PC-3 (cell line): ENCODE measurements at regions not wholly inside any gene's neighbourhood (a gene's known extent, or its start where the extent isn't known, plus 50 kb on each side); places are given as distances from the start of the nearest gene placed in this dataset.

Experiments used
- ATAC-seq: fragments of 200-7000 bp; cut with Tn5 transposase; 2 replicates; pipeline ENCODE4 v1.9.1; 2020; ENCODE audit warnings: mild to moderate bottlenecking, moderate library complexity
- BruUV-seq: library from RNA; stranded (reverse); fragments of 400-500 nt; replicated peaks from 2 replicates; lab custom pipeline; 2021; lab: Mats Ljungman, UMichigan
- CTCF ChIA-PET: fragments of 300-600 bp; sonication (Branson Sonifier 250); formaldehyde crosslinking; loops from one replicate; lab custom pipeline; 2022; ENCODE audit warnings: antibody characterized with exemption; lab: Charles Lee
- POLR2A ChIA-PET: fragments of 300-600 bp; sonication (Branson Sonifier 250); formaldehyde crosslinking; loops from one replicate; lab custom pipeline; 2022; ENCODE audit warnings: antibody characterized with exemption; ENCODE audit not compliant: unreplicated experiment; lab: Charles Lee
- DNase-seq: peaks from one replicate; pipeline ENCODE4 v3.0.0-alpha.2; 2015
- H2AFZ ChIP-seq: fragments of 300-600 bp; sonication (generic); 2 replicates; pipeline ENCODE4 v1.6.0; 2016; ENCODE audit warnings: antibody characterized with exemption, low read length
- H3F3A ChIP-seq: fragments of 300-600 bp; sonication (generic); one replicate; pipeline ENCODE4 v1.6.0; 2017; ENCODE audit warnings: antibody characterized with exemption, low read length, control low read depth, mild to moderate bottlenecking; ENCODE audit not compliant: unreplicated experiment
- H3K27ac ChIP-seq: fragments of 300-600 bp; sonication (generic); 2 replicates; pipeline ENCODE4 v1.5.1; 2016; ENCODE audit warnings: mild to moderate bottlenecking, low read length
- H3K27me3 ChIP-seq: fragments of 300-600 bp; sonication (generic); 2 replicates; pipeline ENCODE4 v1.6.1; 2016; ENCODE audit warnings: low read length, mixed read lengths
- H3K36me3 ChIP-seq: fragments of 300-600 bp; sonication (generic); 2 replicates; pipeline ENCODE4 v1.6.1; 2016; ENCODE audit warnings: low read depth, mixed run types, low read length, mixed read lengths
- H3K4me1 ChIP-seq: fragments of 300-600 bp; sonication (generic); 2 replicates; pipeline ENCODE4 v1.5.1; 2016; ENCODE audit warnings: low read length; ENCODE audit not compliant: insufficient read depth
- H3K4me2 ChIP-seq: fragments of 300-600 bp; sonication (generic); 2 replicates; pipeline ENCODE4 v1.6.0; 2016; ENCODE audit warnings: low read length
- H3K4me3 ChIP-seq: fragments of 300-600 bp; sonication (generic); 2 replicates; pipeline ENCODE4 v1.5.1; 2016; ENCODE audit warnings: mild to moderate bottlenecking, low read length, mixed read lengths
- H3K79me2 ChIP-seq: fragments of 300-600 bp; sonication (generic); 2 replicates; pipeline ENCODE4 v1.6.1; 2017; ENCODE audit warnings: low read length, mixed read lengths
- H3K9ac ChIP-seq: fragments of 300-600 bp; sonication (generic); 2 replicates; pipeline ENCODE4 v1.6.0; 2016; ENCODE audit warnings: mild to moderate bottlenecking, low read length
- H3K9me2 ChIP-seq: fragments of 300-600 bp; sonication (generic); replicated peaks from 2 replicates; pipeline ENCODE4 v1.6.1; 2016; ENCODE audit warnings: mixed run types, low read length, mixed read lengths
- H3K9me3 ChIP-seq: fragments of 300-600 bp; sonication (generic); 2 replicates; pipeline ENCODE4 v1.6.1; 2016; ENCODE audit warnings: low read length, mixed read lengths
- H4K20me1 ChIP-seq: fragments of 300-600 bp; sonication (generic); 2 replicates; pipeline ENCODE4 v1.6.1; 2016; ENCODE audit warnings: low read length, mixed read lengths
- EZH2 ChIP-seq: fragments of 300-600 bp; sonication (generic); IDR thresholded peaks from one replicate; pipeline ENCODE4 v1.6.1; 2017; ENCODE audit warnings: antibody characterized with exemption, mild to moderate bottlenecking, low read length; ENCODE audit not compliant: unreplicated experiment
- EZH2phosphoT487 ChIP-seq: fragments of 300-600 bp; sonication (generic); IDR thresholded peaks from 2 replicates; pipeline ENCODE4 v1.6.1; 2018; ENCODE audit warnings: mild to moderate bottlenecking, antibody characterized with exemption, low read length, borderline replicate concordance
- intact Hi-C: fragments of 100-400 bp; cut with micrococcal nuclease; formaldehyde crosslinking; loops from 2 replicates; pipeline ENCODE4 v1.9.0; 2023
- TF ChIP-seq, protein P1 (sequence below): fragments of 300-600 bp; sonication (generic); conservative IDR thresholded peaks from 2 replicates; pipeline ENCODE4 v1.5.1; 2017; ENCODE audit warnings: antibody characterized with exemption, low read depth, mild to moderate bottlenecking, low read length

DNA sequence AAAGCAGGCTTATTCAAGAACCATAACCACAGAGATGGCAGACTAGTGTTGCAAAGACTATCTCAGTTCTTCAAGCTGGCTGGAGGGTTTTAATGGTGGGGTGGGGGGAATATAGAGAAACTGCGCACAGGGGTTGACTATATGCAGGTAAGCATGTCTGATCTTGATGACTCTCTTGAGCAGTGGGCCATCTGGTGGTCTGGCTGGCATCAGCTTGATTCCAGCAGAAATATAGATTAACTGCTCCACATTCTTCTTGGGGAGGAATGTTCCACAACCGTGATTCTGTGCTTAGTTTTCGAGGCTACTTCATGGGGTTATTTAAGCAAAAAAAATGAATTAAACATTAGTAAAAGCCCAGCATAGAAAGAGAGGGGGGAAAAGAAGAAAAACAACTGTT is 158.8 kb upstream of the PGR start:
- Histone ChIP-seq H3K4me2 (no peak overlapping the region), H3K79me2 (no peaks in the 10 kb centered on the region), H3K9ac (no peak overlapping the region), H3K27ac (no peak overlapping the region), H3K9me2 (no peaks in the 10 kb centered on the region), H3K4me3 (no peak overlapping the region), H3K36me3 (no peaks in the 10 kb centered on the region), H3K27me3 (peaks cover 9% of the 10 kb centered on the region; the same call in 1 of the 2 replicates), H2AFZ (no peak overlapping the region), H4K20me1 (no peaks in the 10 kb centered on the region), H3K9me3 (no peaks in the 10 kb centered on the region), H3F3A (no peaks in the 10 kb centered on the region), H3K4me1 (no peaks in the 10 kb centered on the region)
- POLR2A ChIA-PET, result no interaction called here
- ATAC-seq (no peak), DNase-seq (no peak)
- intact Hi-C loops, result no loop called here
- no TSS peak for BruUV-seq
- CTCF ChIA-PET, result no interaction called here
- TF ChIP-seq, protein P1, sequence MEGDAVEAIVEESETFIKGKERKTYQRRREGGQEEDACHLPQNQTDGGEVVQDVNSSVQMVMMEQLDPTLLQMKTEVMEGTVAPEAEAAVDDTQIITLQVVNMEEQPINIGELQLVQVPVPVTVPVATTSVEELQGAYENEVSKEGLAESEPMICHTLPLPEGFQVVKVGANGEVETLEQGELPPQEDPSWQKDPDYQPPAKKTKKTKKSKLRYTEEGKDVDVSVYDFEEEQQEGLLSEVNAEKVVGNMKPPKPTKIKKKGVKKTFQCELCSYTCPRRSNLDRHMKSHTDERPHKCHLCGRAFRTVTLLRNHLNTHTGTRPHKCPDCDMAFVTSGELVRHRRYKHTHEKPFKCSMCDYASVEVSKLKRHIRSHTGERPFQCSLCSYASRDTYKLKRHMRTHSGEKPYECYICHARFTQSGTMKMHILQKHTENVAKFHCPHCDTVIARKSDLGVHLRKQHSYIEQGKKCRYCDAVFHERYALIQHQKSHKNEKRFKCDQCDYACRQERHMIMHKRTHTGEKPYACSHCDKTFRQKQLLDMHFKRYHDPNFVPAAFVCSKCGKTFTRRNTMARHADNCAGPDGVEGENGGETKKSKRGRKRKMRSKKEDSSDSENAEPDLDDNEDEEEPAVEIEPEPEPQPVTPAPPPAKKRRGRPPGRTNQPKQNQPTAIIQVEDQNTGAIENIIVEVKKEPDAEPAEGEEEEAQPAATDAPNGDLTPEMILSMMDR, result no peak
- no peak for TF ChIP-seq EZH2phosphoT487
- no peak for TF ChIP-seq EZH2

DNA sequence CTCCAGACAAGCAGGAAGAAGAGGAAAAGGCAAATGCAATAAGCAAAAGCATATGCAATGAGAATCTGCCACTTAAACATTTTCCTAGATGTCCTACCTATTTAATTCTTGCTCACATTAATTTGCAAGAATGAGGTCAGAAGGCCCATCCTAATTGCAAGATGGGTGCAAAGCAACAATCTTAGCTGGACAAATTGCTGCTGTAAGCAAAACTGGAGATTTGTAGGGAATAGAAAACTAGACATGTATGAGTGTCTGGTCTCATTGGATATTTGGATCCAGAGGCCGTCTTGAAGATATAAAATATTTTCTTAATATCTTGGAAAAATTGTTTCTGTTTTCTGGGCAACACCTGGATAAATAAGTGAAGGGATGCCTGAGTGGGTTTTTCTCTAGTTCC is 150.1 kb upstream of the PGR start:
- CTCF ChIA-PET, result no interaction called here
- POLR2A ChIA-PET, result no interaction called here
- BruUV-seq, result no TSS peak

DNA sequence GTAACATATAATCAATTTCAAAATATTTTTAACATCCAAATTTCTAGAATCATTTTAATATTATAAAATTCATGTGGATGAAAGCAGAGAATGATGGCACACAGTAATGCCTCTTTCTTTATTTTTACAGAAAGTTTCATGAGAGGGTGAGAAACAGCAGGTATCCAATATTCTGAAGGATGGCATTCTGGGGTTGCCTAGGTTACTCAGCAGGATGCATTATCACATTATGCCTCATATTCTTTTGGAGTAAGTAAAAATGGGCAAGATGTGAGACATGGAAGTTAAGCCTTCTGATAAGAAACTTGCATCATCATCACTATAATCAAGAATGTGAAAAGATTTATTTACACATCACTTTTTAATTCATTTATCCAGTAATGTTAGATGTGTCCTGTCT is 148.7 kb upstream of the PGR start:
- H3K36me3 ChIP-seq, result no peaks in the 10 kb centered on the region
- H3K4me3 ChIP-seq, result no peak overlapping the region
- H3K9ac ChIP-seq, result no peak overlapping the region
- H3K4me1 ChIP-seq, result no peaks in the 10 kb centered on the region
- no peaks in the 10 kb centered on the region for H3K9me3 ChIP-seq
- peaks cover 23% of the 10 kb centered on the region for H3K27me3 ChIP-seq
- intact Hi-C loops, result no loop called here
- H3K79me2 ChIP-seq, result no peaks in the 10 kb centered on the region
- CTCF ChIA-PET, result no interaction called here
- no peak overlapping the region for H2AFZ ChIP-seq
- TF ChIP-seq EZH2phosphoT487, result no peak
- TF ChIP-seq, protein P1, result no peak
- no peak for TF ChIP-seq EZH2
- no peak for DNase-seq
- H3K4me2 ChIP-seq, result no peak overlapping the region
- H3K9me2 ChIP-seq, result no peaks in the 10 kb centered on the region
- no peaks in the 10 kb centered on the region for H3F3A ChIP-seq
- no peak overlapping the region for H3K27ac ChIP-seq
- no peaks in the 10 kb centered on the region for H4K20me1 ChIP-seq
- ATAC-seq, result no peak
- BruUV-seq, result no TSS peak
- POLR2A ChIA-PET, result no interaction called here

More for the DNA sequence above, 150.1 kb upstream of the PGR start:
- TF ChIP-seq, protein P1, result no peak
- H3K79me2 ChIP-seq, result no peaks in the 10 kb centered on the region
- H2AFZ ChIP-seq, result no peak overlapping the region
- no peak for DNase-seq
- H3K9ac ChIP-seq, result no peak overlapping the region
- no peak for ATAC-seq
- H3K9me2 ChIP-seq, result no peaks in the 10 kb centered on the region
- H4K20me1 ChIP-seq, result no peaks in the 10 kb centered on the region
- no peaks in the 10 kb centered on the region for H3K4me1 ChIP-seq
- H3F3A ChIP-seq, result no peaks in the 10 kb centered on the region
- no peaks in the 10 kb centered on the region for H3K36me3 ChIP-seq
- H3K4me3 ChIP-seq, result no peak overlapping the region
- no peak overlapping the region for H3K27ac ChIP-seq
- H3K4me2 ChIP-seq, result no peak overlapping the region
- peaks cover 26% of the 10 kb centered on the region for H3K27me3 ChIP-seq
- no peaks in the 10 kb centered on the region for H3K9me3 ChIP-seq
- intact Hi-C loops, result no loop called here
